OCI-LY1 (cell line): ENCODE measurements at regions not wholly inside any gene's neighbourhood (a gene's known extent, or its start where the extent isn't known, plus 50 kb on each side); places are given as distances from the start of the nearest gene placed in this dataset.

ENCODE experiments used
- H2AFZ ChIP-seq: fragments of 200-600 bp; sonication (generic), shearing (Covaris generic); 2 replicates; pipeline ENCODE4 v1.6.0; 2014; ENCODE audit warnings: antibody characterized with exemption, mild to moderate bottlenecking, low read length
- H3F3A ChIP-seq: fragments of 200-600 bp; sonication (generic), shearing (Covaris generic); 2 replicates; pipeline ENCODE4 v1.6.0; 2014; ENCODE audit warnings: mild to moderate bottlenecking, antibody characterized with exemption, low read length, moderate library complexity; ENCODE audit not compliant: insufficient read depth
- H3K27ac ChIP-seq: fragments of 200-600 bp; sonication (generic); 2 replicates; pipeline ENCODE4 v1.5.1; 2014; ENCODE audit warnings: low read length, mixed run types, mild to moderate bottlenecking, low read depth; ENCODE audit not compliant: poor library complexity, severe bottlenecking
- H3K27me3 ChIP-seq: fragments of 200-600 bp; sonication (generic); 2 replicates; pipeline ENCODE4 v1.6.0; 2014; ENCODE audit warnings: antibody characterized with exemption, mild to moderate bottlenecking, low read length, moderate library complexity; ENCODE audit not compliant: insufficient read depth
- H3K36me3 ChIP-seq: fragments of 200-600 bp; sonication (generic); 2 replicates; pipeline ENCODE4 v1.6.1; 2014; ENCODE audit warnings: mild to moderate bottlenecking, antibody characterized with exemption, low read length, moderate library complexity, mixed read lengths; ENCODE audit not compliant: insufficient read depth
- H3K4me1 ChIP-seq: fragments of 200-600 bp; sonication (generic); 2 replicates; pipeline ENCODE4 v1.5.1; 2014; ENCODE audit warnings: mild to moderate bottlenecking, low read length, moderate library complexity; ENCODE audit not compliant: insufficient read depth, severe bottlenecking
- H3K4me2 ChIP-seq: fragments of 200-600 bp; sonication (generic), shearing (Covaris generic); 2 replicates; pipeline ENCODE4 v1.6.1; 2014; ENCODE audit warnings: low read length
- H3K4me3 ChIP-seq: fragments of 200-600 bp; sonication (generic); 2 replicates; pipeline ENCODE4 v1.5.1; 2014; ENCODE audit warnings: low read length, low read depth, mild to moderate bottlenecking, mixed read lengths; ENCODE audit not compliant: poor library complexity, severe bottlenecking
- H3K79me2 ChIP-seq: fragments of 200-600 bp; shearing (Covaris generic); 2 replicates; pipeline ENCODE4 v1.6.1; 2016; ENCODE audit warnings: mixed run types, low read length, mixed read lengths; ENCODE audit not compliant: insufficient read depth
- H3K9ac ChIP-seq: fragments of 200-600 bp; sonication (generic), shearing (Covaris generic); 2 replicates; pipeline ENCODE4 v1.6.1; 2014; ENCODE audit warnings: mild to moderate bottlenecking, low read length, mixed read lengths
- H3K9me2 ChIP-seq: fragments of 200-600 bp; sonication (generic), shearing (Covaris generic); 2 replicates; pipeline ENCODE4 v1.6.1; 2014; ENCODE audit warnings: low read depth, mild to moderate bottlenecking, low read length, mixed read lengths
- H3K9me3 ChIP-seq: fragments of 200-600 bp; shearing (Covaris generic); 2 replicates; pipeline ENCODE4 v1.6.1; 2014; ENCODE audit warnings: low read length, mixed read lengths
- H4K20me1 ChIP-seq: fragments of 200-600 bp; sonication (generic), shearing (Covaris generic); 2 replicates; pipeline ENCODE4 v1.6.0; 2016; ENCODE audit warnings: mild to moderate bottlenecking, low read length; ENCODE audit not compliant: insufficient read depth
- EZH2 ChIP-seq: fragments of 200-600 bp; sonication (generic), shearing (Covaris generic); IDR thresholded peaks from 2 replicates; pipeline ENCODE4 v1.8.0; 2017; ENCODE audit warnings: borderline replicate concordance, mixed run types, mild to moderate bottlenecking, antibody characterized with exemption, low read length, moderate library complexity, mixed read lengths
- TF ChIP-seq, protein P1 (sequence below): fragments of 200-600 bp; sonication (generic), shearing (Covaris generic); IDR thresholded peaks from 2 replicates; pipeline ENCODE4 v1.5.1; 2017; ENCODE audit warnings: mild to moderate bottlenecking, antibody characterized with exemption, low read length, moderate library complexity, mixed read lengths

DNA sequence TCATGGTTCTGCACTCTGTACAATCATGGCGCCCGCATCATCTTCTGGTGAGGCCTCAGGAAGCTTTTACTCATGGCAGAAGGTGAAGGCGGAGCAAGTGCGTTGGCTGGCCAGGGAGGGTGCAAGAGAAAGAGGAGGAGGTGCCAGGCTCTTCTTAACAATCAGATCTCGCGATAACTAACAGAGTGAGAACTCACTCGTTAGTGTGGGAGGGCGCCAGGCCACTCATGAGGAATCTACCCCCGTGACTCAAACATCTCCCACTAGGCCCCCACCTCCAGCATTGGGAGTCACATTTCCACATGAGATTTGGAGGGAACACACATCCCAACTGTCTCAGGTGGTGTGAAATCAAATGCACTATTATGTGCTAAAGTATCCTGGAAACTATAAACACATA lies 220.2 kb upstream of the CSF3R start:
- no peaks in the 10 kb centered on the region for H3K27me3 ChIP-seq
- no peaks in the 10 kb centered on the region for H4K20me1 ChIP-seq
- H3F3A ChIP-seq = no peaks in the 10 kb centered on the region
- no peak overlapping the region for H2AFZ ChIP-seq
- no peak overlapping the region for H3K9ac ChIP-seq
- H3K27ac ChIP-seq = no peak overlapping the region
- H3K9me2 ChIP-seq = no peaks in the 10 kb centered on the region
- H3K4me1 ChIP-seq = no peaks in the 10 kb centered on the region
- H3K36me3 ChIP-seq = no peaks in the 10 kb centered on the region
- no peak for TF ChIP-seq EZH2
- TF ChIP-seq, protein P1, sequence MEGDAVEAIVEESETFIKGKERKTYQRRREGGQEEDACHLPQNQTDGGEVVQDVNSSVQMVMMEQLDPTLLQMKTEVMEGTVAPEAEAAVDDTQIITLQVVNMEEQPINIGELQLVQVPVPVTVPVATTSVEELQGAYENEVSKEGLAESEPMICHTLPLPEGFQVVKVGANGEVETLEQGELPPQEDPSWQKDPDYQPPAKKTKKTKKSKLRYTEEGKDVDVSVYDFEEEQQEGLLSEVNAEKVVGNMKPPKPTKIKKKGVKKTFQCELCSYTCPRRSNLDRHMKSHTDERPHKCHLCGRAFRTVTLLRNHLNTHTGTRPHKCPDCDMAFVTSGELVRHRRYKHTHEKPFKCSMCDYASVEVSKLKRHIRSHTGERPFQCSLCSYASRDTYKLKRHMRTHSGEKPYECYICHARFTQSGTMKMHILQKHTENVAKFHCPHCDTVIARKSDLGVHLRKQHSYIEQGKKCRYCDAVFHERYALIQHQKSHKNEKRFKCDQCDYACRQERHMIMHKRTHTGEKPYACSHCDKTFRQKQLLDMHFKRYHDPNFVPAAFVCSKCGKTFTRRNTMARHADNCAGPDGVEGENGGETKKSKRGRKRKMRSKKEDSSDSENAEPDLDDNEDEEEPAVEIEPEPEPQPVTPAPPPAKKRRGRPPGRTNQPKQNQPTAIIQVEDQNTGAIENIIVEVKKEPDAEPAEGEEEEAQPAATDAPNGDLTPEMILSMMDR = no peak
- no peaks in the 10 kb centered on the region for H3K79me2 ChIP-seq
- H3K9me3 ChIP-seq = no peaks in the 10 kb centered on the region
- no peak overlapping the region for H3K4me2 ChIP-seq
- H3K4me3 ChIP-seq = no peak overlapping the region

DNA sequence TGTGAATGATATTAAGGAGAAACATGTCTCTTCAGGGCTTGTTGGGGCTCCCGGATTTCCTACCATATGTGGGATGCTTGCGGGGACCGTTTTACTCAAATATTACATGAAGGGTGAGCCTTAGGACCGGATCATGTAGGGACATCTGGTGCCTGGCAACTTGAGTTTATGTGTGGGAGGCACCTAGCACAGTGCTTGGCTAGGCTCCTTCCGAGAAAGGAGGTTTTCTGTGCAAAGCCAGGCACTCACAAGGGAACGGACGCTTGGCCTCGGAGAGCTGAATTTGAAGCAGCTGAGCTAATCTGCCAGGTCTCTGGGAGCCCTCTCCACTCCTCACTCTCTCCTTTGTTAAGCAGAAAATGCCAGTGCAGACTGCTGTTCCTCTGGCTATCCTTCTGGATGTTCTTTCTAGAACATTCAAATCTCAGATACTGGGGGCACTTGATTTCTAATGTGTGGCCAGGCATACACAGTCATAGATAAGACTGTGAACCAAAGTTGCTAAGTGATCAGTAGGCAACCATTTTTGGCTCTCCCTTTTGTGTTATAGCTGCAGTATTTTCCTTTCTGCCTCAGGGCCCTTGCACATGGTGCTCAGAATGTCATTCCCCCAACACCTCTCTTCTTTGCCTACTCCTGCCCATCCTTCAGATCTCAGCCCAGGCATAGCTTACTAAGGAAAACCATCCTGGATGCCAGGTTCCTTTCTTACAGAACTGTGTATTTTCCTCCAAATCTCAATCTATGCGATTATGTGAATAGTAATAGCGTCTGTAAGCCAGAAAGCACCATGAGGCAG lies 216.6 kb upstream of the CSF3R start:
- no peak overlapping the region for H3K9ac ChIP-seq
- H3F3A ChIP-seq = no peaks in the 10 kb centered on the region
- TF ChIP-seq, protein P1 = no peak
- no peak for TF ChIP-seq EZH2
- no peaks in the 10 kb centered on the region for H3K9me2 ChIP-seq
- H3K79me2 ChIP-seq = no peaks in the 10 kb centered on the region
- no peak overlapping the region for H3K27ac ChIP-seq
- H3K36me3 ChIP-seq = no peaks in the 10 kb centered on the region
- no peaks in the 10 kb centered on the region for H4K20me1 ChIP-seq
- H3K4me2 ChIP-seq = no peak overlapping the region
- no peaks in the 10 kb centered on the region for H3K4me1 ChIP-seq
- no peaks in the 10 kb centered on the region for H3K27me3 ChIP-seq
- H3K4me3 ChIP-seq = no peak overlapping the region
- no peaks in the 10 kb centered on the region for H3K9me3 ChIP-seq
- no peak overlapping the region for H2AFZ ChIP-seq

DNA sequence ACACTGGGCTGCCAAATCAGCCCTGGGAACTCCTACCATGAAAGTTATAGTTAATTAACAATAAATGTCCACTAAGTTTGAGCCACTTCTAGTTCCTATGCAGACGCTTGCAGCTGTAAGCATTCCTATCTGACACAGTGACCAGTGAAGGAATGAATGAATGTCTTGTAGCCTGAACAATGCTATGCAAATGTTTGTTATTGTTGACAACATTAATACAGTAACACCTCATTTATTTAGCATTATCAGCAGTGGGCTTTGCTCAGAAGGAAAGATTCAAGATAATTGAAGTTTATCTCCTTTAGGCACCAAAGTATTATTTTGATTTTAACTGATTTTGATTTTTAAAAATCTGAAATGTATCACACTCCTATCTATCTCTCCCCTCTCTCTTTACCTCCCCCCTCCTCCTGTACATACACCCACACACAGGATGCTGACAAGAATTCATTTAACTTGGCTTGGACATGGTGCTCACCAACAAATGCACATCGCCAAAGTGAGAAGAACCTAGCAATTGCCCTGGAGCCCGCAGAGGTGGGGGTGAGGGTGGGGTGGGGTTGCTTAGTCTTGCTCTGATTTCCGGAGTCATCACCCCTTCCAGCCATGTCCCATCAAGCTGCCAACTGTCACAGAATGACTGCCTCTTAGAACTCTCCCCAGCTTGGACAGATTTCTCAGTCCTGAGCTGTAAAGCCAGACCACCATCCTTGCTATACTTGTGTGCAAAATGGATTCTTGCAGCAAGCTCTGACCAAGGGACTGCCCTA lies 215.3 kb upstream of the CSF3R start:
- Histone ChIP-seq H3K27ac (no peak overlapping the region), H3K79me2 (no peaks in the 10 kb centered on the region), H3K27me3 (no peaks in the 10 kb centered on the region), H3K9me2 (no peaks in the 10 kb centered on the region), H3F3A (no peaks in the 10 kb centered on the region), H3K36me3 (no peaks in the 10 kb centered on the region), H3K9ac (no peak overlapping the region), H3K9me3 (no peaks in the 10 kb centered on the region), H3K4me2 (no peak overlapping the region), H4K20me1 (no peaks in the 10 kb centered on the region), H2AFZ (no peak overlapping the region), H3K4me1 (no peaks in the 10 kb centered on the region), H3K4me3 (no peak overlapping the region)
- TF ChIP-seq, protein P1 = no peak
- TF ChIP-seq EZH2 = no peak
